ENCODE measurements at regions not wholly inside any gene's neighbourhood (a gene's known extent, or its start where the extent isn't known, plus 50 kb on each side); places are given as distances from the start of the nearest gene placed in this dataset.
"Not testable (repeated sequence)": the region's sequence is repeated elsewhere in the genome, so short reads cannot be mapped to it uniquely, and the experiment has no call there.

- no peak for DNase-seq (ENCODE audit: low read depth)
- no peak for TF ChIP-seq CTCF (IDR thresholded peaks at IDR 0.05; ENCODE audit: low read length, missing control alignments)
- no peak overlapping the region for H3K4me3 ChIP-seq (replicated peaks; ENCODE audit: low read depth, low read length)
These were observed 307.7 kb downstream of the OMA1 start for GRCh38 chr1:58238846-58239245.

- no peak overlapping the region for H3K4me3 ChIP-seq (replicated peaks; ENCODE audit: low read depth, low read length)
- no peak for DNase-seq (ENCODE audit: low read depth)
- TF ChIP-seq CTCF (IDR thresholded peaks at IDR 0.05; ENCODE audit: low read length, missing control alignments): no peak
These were observed 312.8 kb downstream of the OMA1 start for GRCh38 chr1:58233729-58234128.

GRCh38 chr1:58231204-58231603 is 315.3 kb downstream of the OMA1 start:
- no peak overlapping the region for H3K4me3 ChIP-seq (replicated peaks; ENCODE audit: low read depth, low read length)
- no peak for DNase-seq (ENCODE audit: low read depth)
- no peak for TF ChIP-seq CTCF (IDR thresholded peaks at IDR 0.05; ENCODE audit: low read length, missing control alignments)

- no peak for TF ChIP-seq CTCF (IDR thresholded peaks at IDR 0.05; ENCODE audit: low read length, missing control alignments)
- DNase-seq (ENCODE audit: low read depth): no peak
- no peak overlapping the region for H3K4me3 ChIP-seq (replicated peaks; ENCODE audit: low read depth, low read length)
These were observed 318.9 kb downstream of the OMA1 start for GRCh38 chr1:58227604-58228003.

GRCh38 chr1:58223522-58223921 is 323.0 kb downstream of the OMA1 start:
- no peak for DNase-seq (ENCODE audit: low read depth)
- H3K4me3 ChIP-seq (replicated peaks; ENCODE audit: low read depth, low read length): no peak overlapping the region
- TF ChIP-seq CTCF (IDR thresholded peaks at IDR 0.05; ENCODE audit: low read length, missing control alignments): no peak

GRCh38 chr1:58220836-58221472 is 325.6 kb downstream of the OMA1 start:
- no peak for TF ChIP-seq CTCF (IDR thresholded peaks at IDR 0.05; ENCODE audit: low read length, missing control alignments)
- DNase-seq (ENCODE audit: low read depth): no peak
- no peak overlapping the region for H3K4me3 ChIP-seq (replicated peaks; ENCODE audit: low read depth, low read length)

- H3K4me3 ChIP-seq (replicated peaks; ENCODE audit: low read depth, low read length): not testable (repeated sequence)
These were observed 330.4 kb downstream of the OMA1 start for GRCh38 chr1:58216169-58216568.

More at GRCh38 chr1:58216169-58216568, 330.4 kb downstream of the OMA1 start:
- DNase-seq (ENCODE audit: low read depth): not testable (repeated sequence)
